IPS DF 4.7 (cell line): ENCODE measurements at regions not wholly inside any gene's neighbourhood (a gene's known extent, or its start where the extent isn't known, plus 50 kb on each side); places are given as distances from the start of the nearest gene placed in this dataset.
"Not testable (repeated sequence)": the region's sequence is repeated elsewhere in the genome, so short reads cannot be mapped to it uniquely, and the experiment has no call there.

ENCODE experiments used
- DNase-seq: peaks from one replicate; pipeline ENCODE4 v3.0.0-alpha.2; 2013; ENCODE audit warnings: low spot score; ENCODE audit errors: extremely low read depth

GRCh38 chr7:119684763-119685162, 588.2 kb upstream of the KCND2 start:
- DNase-seq, result no peak

- DNase-seq, result no peak
Measured at GRCh38 chr7:119685906-119686305, 587.1 kb upstream of the KCND2 start.

GRCh38 chr7:119688831-119689230, 584.1 kb upstream of the KCND2 start:
- no peak for DNase-seq

DNA sequence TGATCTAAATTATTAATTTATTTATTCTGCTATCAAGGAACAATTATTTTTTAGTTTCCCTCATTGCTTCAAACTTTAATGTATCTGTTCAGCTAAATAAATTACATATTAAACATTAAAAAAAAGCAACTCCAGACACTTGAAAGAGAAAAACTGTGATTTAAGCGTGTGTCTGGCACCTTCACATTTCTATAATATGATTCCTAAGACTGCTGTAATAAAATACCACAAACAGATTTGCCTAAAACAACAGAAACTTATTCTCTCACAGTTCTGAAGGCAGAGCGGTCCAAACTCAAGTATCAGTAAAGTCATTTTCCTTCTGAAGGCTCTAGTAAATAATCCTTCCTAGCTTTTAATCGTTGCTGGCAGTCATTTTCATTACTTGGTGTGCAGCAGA, 580.4 kb upstream of the KCND2 start:
- DNase-seq, result no peak

- DNase-seq, result no peak
Measured at GRCh38 chr7:119694506-119694905, 578.5 kb upstream of the KCND2 start.

DNA sequence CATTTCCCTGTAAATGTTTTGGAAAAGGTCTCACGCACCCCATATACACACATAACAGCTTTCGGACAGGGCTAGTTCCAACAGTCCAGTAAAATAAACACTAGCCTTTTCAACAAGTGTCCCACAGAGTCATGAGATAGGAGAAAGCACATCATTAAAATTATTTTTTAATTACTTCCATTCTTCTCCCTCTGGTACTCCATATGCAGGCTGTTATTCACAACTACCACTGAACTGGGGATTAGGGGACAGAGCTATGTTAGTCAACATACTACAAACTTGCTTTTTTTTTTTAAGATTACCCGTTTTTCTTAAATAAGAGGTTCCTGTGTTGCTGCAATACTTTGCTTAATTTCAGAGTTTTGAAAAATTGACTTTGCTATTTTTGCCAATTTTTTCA, 576.6 kb upstream of the KCND2 start:
- DNase-seq, result no peak

DNA sequence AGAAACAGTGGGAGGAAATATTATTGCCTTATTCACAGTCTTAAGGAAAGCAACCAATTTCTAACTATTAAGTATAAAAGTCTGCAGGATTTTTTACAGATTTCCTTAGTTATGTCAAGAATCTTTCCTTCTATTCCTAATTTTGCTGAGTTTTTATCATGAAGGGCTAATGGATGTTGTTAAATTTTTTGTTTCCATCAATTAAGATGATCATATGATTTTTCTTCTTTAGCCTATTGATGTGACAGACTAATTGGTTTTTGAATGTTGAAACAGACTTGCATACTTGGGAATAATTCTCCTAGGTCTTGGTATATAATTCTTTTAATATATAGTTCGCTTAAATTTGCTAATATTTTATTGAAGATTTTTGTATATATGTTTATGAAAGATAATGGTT, 569.1 kb upstream of the KCND2 start:
- no peak for DNase-seq

DNA sequence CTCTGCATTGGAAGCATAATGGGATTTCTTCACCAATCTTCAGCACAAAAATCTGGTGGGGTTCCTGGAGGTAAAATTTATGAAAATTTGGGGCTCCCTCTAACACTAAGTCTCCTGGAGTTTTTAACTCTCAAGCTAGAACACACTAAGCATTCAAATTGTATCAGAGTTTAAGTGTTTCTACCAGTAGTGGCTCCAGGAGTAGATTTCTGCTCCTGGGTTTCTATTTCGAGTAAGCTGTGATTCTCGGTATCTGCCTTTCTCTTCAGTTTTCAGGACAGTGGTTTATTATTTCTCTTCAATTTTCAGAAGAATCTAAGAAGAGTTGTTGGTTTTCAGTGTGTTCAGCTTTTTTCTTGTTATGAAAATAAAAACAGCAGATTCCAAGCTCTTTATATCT, 566.4 kb upstream of the KCND2 start:
- DNase-seq, result no peak

- no peak for DNase-seq
Measured at GRCh38 chr7:119708891-119709290, 564.1 kb upstream of the KCND2 start.

DNA sequence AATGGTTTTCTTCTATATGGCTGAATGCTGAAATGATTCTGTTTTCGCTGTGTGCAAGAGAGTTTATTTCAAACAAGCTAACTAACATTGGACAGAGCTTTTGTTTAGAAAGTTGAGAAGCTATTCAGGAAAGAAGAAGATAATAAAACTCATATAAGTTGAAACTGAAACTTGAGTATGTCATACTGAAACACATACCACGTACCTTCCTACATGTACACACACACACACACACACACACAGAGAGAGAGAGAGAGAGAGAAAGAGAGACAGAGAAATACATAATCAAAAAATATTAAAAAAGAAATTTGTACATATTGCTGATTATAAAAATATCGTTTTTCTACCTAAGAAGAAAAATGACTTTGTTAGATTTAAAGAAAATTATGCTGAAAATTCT, 561.9 kb upstream of the KCND2 start:
- DNase-seq, result no peak

GRCh38 chr7:119712886-119713462, 560.0 kb upstream of the KCND2 start:
- no peak for DNase-seq

GRCh38 chr7:119713606-119714005, 559.4 kb upstream of the KCND2 start:
- no peak for DNase-seq

- no peak for DNase-seq
Measured at GRCh38 chr7:119720541-119720940, 552.4 kb upstream of the KCND2 start.

DNA sequence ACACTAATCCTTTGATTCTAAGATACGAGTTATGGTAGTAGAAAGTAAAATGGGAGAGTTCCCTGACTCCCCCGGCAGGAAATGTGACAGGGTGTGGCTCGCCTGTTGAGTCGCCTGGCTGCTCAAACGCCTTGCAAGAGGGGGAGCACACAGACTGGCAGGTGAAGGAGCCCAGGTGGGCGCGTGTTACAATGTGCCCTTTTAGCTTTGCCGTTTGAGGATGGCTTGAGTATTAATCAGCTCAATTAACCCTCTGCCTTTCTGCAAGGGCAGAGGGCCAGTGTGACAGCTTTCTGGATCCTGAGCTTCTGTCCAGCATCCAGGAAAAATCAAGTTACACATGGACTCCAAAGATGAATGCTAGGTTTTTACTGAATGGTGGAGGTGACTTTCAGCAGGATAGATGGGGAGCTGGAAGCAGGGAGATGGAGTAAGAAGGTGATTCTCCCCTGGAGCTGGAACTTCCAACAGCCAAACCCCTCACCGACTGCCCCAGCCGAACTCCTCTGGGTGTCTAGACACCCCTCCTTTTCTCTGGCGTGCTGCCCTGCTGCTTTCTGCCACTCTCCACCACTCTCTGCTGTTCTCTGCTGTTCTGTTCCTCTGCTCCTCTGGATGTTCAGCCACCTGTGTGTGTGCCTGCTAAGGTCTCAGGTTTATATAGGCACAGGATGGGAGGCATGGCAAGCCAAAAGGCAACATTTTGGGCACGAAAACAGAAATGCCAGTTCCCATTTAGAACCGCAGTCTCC, 548.8 kb upstream of the KCND2 start:
- DNase-seq, result no peak

- DNase-seq, result no peak
Measured at GRCh38 chr7:119733127-119733879, 539.7 kb upstream of the KCND2 start.

- no peak for DNase-seq
Measured at GRCh38 chr7:119737390-119737789, 535.6 kb upstream of the KCND2 start.

GRCh38 chr7:119745280-119745679, 527.7 kb upstream of the KCND2 start:
- not testable (repeated sequence) for DNase-seq

- no peak for DNase-seq
Measured at GRCh38 chr7:119748251-119748860, 524.6 kb upstream of the KCND2 start.

DNA sequence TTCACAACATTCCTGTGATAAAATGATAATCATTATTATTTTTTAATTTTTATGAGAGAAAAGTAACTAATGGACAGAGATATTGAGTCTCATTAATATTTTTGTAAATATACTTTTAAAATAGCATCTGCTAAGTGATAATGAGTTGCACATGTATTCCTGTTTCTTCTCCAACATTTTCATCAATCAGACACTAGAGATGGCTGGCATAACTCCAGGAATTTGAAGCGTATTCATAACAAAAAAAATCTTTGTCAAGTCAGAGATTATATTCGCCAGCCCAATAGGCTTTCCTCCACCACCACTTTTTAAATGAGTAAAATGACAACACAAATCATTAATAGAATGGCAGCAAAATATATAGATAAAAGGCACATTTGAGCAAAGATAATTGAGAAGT, 524.0 kb upstream of the KCND2 start:
- DNase-seq, result no peak

DNA sequence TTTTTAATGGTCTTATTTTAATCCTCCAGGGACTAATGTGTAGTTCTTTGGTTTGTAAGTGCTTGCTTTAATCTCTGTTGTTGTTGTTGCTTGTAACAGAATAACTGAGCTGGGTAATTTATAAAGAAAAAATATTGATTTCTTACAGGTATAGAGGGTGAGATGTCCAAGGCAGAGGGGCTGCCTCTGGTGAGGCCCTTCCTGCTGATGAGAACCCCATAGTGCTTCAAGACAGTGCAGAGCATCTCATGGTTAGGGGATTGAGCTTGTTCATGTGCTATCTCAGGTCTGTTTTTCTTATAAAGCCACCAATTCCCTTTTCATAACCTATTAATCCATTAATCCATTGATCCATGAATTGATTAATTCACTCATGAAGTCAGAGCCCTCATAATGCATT, 516.3 kb upstream of the KCND2 start:
- no peak for DNase-seq

- DNase-seq, result no peak
Measured at GRCh38 chr7:119758254-119758653, 514.7 kb upstream of the KCND2 start.

DNA sequence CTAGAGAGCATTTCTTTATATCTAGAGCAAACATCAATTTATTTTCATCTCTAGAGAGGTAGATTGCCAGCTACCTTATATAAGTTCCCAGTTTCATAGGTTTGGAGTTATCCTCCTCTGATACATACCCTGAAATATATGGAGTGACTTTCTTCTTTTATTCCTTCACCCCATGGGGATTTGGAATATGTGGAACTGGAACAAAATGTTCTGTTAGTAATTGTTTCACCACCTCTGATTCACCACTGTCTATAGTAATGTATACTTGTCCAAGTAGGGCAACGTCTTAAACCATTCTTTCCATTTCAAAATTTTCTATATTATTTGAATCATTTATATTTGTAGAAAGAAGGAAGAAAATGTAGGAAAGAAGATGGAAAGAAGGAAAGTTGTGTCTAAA, 511.2 kb upstream of the KCND2 start:
- DNase-seq, result no peak
